ENCODE measurements at regions not wholly inside any gene's neighbourhood (a gene's known extent, or its start where the extent isn't known, plus 50 kb on each side); places are given as distances from the start of the nearest gene placed in this dataset.

GRCh38 chr1:219062161-219062560 is 111.5 kb upstream of the LYPLAL1 start:
- TF ChIP-seq NFE2L2 (conservative IDR thresholded peaks at IDR 0.05; ENCODE audit: low read length) (no peak), FOSL2 (IDR thresholded peaks at IDR 0.05) (no peak), FOSL2 (CRISPR knock-in tag; IDR thresholded peaks at IDR 0.05) (no peak), HOXB13 (CRISPR knock-in tag; IDR thresholded peaks at IDR 0.05; ENCODE audit: low read depth) (no peak), ELK1 (IDR thresholded peaks at IDR 0.05; ENCODE audit: low read depth, low read length) (no peak), HOXA7 (CRISPR knock-in tag; IDR thresholded peaks at IDR 0.05) (no peak), CTCF (IDR thresholded peaks at IDR 0.05) (no peak), ZC3H11A (IDR thresholded peaks at IDR 0.05) (no peak), REST (IDR thresholded peaks at IDR 0.05) (no peak), KDM5A (IDR thresholded peaks at IDR 0.05) (no peak)
